D721Med (cell line): ENCODE measurements at regions not wholly inside any gene's neighbourhood (a gene's known extent, or its start where the extent isn't known, plus 50 kb on each side); places are given as distances from the start of the nearest gene placed in this dataset.
"Not testable (repeated sequence)": the region's sequence is repeated elsewhere in the genome, so short reads cannot be mapped to it uniquely, and the experiment has no call there.

Experiments used
- DNase-seq: peaks from one replicate; pipeline ENCODE4 v3.0.0; 2011; ENCODE audit warnings: low spot score; ENCODE audit not compliant: insufficient read length
- FAIRE-seq: peaks from 2 replicates; lab custom pipeline; 2011; peaks lifted over from hg19 to GRCh38; lab: Jason Lieb, UNC
- TF ChIP-seq, protein P1 (sequence below): IDR thresholded peaks from 2 replicates; pipeline ENCODE4 v1.5.1; 2012; ENCODE audit warnings: mild to moderate bottlenecking, control low read depth; ENCODE audit not compliant: insufficient read depth; ENCODE audit errors: missing control alignments

DNA sequence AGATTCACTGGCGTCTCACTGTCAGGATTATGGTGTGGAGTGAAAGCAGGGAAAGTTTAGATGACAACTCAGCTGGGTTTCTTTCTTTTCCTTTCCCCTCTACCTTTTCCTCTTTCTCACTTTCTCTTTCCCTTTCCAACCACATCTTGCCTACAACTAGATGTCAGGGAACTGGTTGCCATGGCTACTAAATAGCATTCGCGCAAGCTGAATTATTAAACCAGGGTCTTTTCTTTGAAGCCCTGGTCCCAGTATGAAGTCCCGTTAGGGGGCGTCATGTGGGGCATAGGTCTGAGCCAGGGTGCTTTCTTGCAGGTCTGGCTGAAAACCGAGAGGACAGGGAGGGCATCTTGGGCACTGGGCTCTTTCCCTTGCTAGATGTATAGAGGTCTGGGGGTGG is 168.4 kb upstream of the CACNA1E start:
- FAIRE-seq (no peak), DNase-seq (no peak)
- TF ChIP-seq, protein P1, sequence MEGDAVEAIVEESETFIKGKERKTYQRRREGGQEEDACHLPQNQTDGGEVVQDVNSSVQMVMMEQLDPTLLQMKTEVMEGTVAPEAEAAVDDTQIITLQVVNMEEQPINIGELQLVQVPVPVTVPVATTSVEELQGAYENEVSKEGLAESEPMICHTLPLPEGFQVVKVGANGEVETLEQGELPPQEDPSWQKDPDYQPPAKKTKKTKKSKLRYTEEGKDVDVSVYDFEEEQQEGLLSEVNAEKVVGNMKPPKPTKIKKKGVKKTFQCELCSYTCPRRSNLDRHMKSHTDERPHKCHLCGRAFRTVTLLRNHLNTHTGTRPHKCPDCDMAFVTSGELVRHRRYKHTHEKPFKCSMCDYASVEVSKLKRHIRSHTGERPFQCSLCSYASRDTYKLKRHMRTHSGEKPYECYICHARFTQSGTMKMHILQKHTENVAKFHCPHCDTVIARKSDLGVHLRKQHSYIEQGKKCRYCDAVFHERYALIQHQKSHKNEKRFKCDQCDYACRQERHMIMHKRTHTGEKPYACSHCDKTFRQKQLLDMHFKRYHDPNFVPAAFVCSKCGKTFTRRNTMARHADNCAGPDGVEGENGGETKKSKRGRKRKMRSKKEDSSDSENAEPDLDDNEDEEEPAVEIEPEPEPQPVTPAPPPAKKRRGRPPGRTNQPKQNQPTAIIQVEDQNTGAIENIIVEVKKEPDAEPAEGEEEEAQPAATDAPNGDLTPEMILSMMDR, result no peak

DNA sequence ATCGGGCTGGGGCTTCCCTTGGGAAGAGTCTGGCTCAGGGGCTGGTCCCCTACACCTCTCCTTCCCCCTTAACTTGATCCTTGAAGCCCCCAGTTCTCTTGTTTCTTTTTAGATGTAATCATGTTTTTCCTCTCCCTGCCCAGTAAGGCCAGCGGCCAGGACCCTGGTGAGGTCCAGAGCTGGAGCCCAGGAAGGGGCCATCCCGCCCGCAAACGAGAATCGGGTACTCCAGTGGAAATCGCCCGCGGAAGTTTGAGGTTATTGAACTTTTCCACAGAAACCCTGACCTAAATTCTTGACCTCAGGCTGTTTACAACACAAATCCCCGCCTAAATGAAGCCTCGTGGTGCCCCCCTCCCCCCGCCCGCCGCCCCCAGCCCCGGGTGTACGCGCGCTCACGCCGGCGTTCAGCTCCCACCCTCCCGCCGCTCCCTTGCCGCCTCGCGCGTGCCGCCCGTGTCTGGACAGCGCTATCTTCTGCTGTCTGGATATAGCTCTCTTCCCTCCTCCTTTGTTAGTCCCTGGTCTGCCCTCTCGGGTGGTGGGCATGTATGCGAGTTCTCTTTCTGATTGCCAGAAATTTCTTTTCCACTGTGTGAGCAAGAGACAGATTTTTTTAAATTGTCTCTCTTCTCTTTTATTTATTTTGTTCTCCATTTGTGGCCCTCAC is 165.9 kb upstream of the CACNA1E start:
- TF ChIP-seq, protein P1, result no peak
- FAIRE-seq, result no peak
- peak; percentile 43 for DNase-seq

DNA sequence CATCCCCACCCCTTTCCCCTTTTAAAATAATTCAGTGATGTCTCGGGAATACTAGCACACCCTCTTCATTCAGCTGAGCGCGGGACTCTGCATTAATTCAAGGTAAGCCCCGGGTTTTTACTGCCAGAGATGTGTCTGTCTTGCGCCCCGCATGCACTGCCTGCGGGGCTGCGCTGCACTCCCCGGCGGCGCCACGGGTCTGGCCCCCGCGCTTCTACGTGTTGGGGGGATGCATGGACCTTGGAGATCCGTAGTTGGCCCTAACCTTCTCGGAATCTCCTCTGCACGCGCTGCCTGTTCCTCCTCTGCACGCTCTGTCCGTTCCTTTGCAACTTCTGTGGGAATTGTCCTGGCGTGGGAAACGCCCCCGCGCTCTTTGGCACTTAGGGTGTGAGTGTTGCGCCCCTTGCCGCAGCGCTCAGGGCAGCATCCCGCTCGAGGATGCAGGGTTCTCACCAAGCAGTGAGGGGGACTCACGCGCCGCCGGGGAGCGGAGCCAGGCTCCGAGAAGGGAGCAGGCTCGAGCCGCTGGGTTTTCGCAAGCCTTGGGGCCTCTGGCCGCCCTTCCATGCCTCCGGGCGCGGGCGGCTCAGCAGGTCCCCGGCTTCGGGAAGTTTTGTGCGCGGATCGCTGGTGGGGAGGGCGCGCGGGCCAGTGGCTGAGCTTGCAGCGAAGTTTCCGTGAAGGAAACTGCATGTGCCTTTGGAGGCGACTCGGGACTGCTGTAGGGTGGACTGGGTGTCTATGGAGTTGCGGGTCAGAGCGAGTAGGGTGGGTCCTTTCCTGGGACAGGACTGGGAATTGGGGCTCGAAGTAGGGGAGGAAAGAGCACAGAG is 165.1 kb upstream of the CACNA1E start:
- no peak for FAIRE-seq
- TF ChIP-seq, protein P1, result no peak

DNA sequence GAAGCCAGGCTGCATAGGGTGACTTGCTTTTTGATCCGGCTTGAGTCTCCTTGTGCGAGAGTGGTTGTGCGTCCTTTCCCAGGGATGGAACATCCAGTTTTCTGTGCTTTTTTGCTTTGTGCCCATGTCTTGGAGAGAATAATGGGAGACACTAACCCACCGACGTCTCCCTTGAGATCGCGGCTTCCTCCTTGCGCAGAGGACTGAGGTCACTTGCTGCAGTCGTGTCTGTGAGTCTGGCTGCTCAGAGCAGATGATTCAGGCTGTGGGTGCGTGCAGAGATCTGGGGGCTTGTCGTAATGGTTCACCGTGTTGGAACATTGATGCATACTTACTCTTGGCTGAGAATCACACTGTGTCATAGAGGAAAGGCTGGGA is 164.5 kb upstream of the CACNA1E start:
- TF ChIP-seq, protein P1, result no peak
- FAIRE-seq (peak; percentile 32), DNase-seq (no peak)

More for the DNA sequence above, 165.1 kb upstream of the CACNA1E start:
- DNase-seq, result no peak

DNA sequence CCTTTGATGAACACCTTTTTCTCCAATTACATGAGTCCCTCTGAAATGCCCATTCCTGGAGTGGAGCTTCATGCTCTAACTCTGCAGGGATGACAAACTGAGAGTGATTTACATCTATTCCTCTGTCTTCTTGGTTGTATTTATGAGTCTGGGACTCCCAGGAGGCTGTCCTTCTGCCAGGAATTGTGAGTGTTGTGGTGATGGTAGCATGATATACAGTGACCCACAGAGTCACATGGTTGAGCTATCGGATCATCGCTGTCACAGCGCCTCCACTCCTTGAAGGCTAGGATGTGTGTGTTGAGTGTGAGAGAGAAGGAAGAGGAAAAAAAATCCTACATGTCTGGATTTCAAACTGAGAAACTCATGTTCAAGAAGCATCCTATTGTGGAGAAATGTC is 163.4 kb upstream of the CACNA1E start:
- TF ChIP-seq, protein P1, result no peak
- DNase-seq (no peak), FAIRE-seq (no peak)

DNA sequence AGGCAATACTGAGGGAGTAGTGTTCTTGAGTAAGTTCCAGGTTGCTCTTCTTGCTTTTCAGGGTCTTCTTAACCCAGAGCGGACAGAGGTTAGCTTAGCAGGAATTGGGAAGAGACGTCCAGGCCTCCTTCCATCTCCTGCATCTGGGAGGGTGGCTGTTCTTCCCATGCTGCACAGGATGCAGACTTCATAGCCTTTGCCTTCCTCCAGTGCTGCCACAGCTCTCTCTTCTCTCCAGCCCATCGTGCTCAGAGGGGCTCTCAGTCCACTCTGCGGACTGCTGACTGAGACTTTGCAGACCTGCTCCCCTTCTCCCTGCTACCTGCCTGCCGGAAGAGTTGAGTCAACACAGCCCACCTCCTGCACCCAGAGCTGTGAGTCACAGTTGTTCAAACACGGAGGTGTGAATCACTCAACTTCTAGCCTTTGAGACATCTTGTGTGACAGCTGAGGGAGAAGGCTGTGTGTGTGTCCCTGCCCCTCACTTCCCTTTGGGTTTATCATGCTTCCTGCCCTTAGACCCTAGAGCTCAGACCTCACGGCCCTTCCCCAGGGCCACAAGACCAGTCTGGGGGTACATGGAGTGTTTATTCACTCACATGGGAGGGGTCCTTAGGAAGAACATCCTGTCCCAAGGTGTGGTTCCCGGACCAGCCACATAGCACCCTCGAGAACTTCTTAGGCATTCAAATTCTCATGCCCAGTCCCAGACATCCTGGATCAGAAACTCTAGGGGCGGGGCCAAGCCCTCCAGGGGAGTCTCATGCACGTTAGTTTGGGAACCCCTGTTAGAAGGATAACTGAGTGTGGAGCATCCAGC is 158.3 kb upstream of the CACNA1E start:
- FAIRE-seq (no peak), DNase-seq (no peak)
- TF ChIP-seq, protein P1, result no peak

DNA sequence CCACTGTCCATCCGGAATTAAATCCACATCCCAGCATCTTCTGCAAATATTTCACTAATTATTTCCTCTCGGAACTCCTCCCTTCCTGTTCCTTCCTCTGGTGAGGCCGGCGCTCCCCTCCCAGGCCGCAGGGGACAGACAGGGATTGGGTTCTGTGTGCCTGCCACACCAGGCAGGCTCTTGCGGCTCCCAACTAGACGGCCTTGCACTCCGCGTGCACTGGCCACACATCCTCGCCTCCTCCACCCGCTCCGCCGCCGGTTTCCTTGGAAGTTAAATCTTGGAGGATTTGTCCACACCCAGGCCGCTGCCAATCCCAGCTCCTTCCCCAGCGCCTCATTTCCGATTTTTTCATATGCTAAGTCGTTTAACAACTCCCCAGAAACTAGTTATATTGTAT is 157.6 kb upstream of the CACNA1E start:
- not testable (repeated sequence) for DNase-seq, FAIRE-seq
